Skin of body (tissue), 1 donor: ENCODE measurements at regions not wholly inside any gene's neighbourhood (a gene's known extent, or its start where the extent isn't known, plus 50 kb on each side); places are given as distances from the start of the nearest gene placed in this dataset.
"Not testable (repeated sequence)": the region's sequence is repeated elsewhere in the genome, so short reads cannot be mapped to it uniquely, and the experiment has no call there.

Experiments
- DNase-seq: peaks from one replicate; lab custom pipeline; 2025; lab: John Stamatoyannopoulos, UW

DNA sequence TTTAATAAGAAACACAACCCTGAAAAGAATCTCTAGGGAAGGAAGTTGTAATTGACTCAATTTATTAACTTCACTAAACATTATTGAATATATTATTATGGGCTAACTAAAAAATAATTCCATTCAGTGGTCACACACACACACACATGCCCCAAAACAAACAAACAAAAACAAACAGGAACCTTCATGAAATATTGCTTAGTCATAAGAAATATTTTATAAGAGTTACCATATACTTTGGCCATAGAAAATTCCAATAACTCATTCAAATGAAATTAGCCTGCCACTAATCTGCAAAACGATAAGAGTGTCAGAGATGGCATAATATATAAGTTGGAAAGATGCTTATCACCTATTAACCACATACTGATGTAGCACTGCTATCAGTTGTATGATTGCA, 268.4 kb upstream of the AMIGO2 start:
- no peak for DNase-seq

- DNase-seq = no peak
Observed at GRCh38 chr12:47346251-47347019, 266.7 kb upstream of the AMIGO2 start.

- no peak for DNase-seq
Observed at GRCh38 chr12:47343684-47344567, 264.2 kb upstream of the AMIGO2 start.

DNA sequence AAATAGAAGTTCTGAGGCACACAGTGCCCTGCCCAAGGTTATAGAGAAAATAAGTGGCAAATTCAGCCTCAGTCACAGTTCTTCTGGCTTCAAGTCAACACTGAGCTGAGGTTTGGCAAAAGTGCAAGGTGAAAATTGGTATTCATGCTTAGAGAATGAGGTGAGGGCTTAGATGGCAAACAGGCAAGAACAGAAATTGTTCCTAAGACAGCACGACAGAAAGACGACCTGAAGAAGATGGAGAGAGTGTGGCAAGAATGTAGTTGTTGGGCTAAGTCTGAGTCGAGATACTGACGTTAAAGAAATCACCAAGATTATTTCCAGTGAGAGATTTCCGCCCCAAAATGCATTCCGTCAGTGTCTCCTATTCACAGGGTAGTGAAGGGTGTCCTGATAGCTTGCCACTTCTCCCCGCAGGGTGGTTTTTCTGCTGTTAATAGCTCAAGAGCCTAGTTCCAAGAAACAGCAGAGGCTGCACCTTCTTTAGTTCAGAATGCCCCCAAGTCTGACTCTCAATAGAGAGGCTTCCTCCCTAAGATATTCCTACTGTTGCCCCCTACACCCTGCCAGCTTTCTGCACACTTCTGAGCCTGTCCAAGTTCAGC, 260.8 kb upstream of the AMIGO2 start:
- DNase-seq = no peak

DNA sequence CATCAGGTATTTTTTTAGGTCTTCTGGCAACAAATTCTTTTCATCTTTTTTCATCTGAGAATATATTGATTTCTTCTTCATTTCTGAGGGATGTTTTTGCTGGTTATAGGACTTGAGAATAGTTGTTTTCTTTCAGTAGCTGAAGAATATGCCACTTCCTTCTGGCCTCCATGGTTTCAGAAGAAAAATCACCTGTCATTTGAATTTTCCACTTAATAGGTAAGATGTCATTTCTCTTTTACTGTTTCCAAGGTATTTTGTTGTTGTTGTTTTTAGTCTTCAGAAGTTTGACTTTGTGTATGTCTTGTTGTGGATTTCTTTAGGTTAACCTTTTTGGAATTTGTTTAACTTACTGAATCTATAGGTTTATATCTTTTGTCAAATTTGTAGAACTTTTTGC, 257.8 kb upstream of the AMIGO2 start:
- DNase-seq = no peak

DNA sequence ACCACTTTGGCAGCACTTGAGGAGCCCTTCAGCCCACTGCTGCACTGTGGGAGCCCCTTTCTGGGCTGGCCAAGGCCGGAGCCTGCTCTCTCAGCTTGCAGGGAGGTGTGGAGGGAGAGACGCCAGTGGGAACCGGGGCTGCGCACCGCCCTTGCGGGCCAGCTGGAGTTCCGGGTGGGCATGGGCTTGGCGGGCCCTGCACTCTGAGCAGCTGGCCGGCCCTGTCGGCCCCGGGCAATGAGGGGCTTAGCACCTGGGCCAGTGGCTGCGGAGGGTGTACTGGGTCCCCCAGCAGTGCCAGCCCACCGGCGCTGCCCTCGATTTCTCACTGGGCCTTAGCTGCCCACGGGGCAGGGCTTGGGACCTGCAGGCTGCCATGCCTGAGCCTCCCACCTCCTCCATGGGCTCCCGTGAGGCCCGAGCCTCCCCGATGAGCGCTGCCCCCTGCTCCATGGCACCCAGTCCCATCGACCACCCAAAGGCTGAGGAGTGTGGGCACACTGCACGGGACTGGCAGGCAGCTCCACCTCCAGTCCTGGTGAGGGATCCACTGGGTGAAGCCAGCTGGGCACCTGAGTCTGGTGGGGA, 253.6 kb upstream of the AMIGO2 start:
- DNase-seq = not testable (repeated sequence)

GRCh38 chr12:47328831-47329545, 249.2 kb upstream of the AMIGO2 start:
- no peak for DNase-seq

GRCh38 chr12:47326190-47326589, 246.4 kb upstream of the AMIGO2 start:
- no peak for DNase-seq

DNA sequence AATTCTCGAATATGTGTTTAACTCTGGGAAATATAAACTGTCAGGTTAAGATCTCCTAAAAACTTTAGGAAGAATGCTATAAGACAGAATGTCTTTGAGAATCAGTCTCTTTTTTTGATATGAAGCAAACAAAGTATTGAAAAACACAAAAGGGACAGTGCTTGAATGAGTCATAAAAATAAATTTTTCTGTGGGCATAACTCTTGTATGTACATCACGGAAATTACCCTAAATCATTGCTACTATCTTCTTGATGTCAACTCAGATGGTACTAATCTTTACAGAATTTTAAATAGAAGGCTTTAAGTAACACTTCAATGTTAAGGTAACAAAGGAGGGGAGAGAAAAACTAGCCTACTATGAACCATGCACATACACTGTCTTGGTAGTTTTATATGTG, 244.0 kb upstream of the AMIGO2 start:
- no peak for DNase-seq

DNA sequence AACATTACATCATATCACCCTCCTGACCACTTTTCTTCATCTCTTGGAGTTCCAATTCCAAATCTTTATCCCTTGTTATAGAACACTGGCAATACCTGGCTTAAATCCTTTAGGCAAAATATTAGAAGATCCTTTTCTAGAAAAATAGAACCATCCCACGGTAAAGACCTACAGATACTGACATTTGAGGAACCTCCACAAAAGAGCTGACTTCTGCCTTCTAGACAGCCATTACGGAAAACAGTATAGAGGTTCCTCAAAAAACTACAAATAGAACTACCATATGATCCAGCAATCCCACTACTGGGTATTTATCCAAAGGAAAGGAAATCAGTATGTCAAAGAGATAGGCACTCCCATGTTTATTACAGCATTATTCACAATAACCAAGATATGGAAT, 241.7 kb upstream of the AMIGO2 start:
- no peak for DNase-seq

- DNase-seq = no peak
Observed at GRCh38 chr12:47319746-47320145, 240.0 kb upstream of the AMIGO2 start.

- no peak for DNase-seq
Observed at GRCh38 chr12:47318963-47319362, 239.2 kb upstream of the AMIGO2 start.

GRCh38 chr12:47317175-47317915, 237.6 kb upstream of the AMIGO2 start:
- peak; percentile 1 for DNase-seq

- DNase-seq = peak; percentile 69
Observed at GRCh38 chr12:47316609-47317049, 236.9 kb upstream of the AMIGO2 start.

- DNase-seq = no peak
Observed at GRCh38 chr12:47314996-47315395, 235.2 kb upstream of the AMIGO2 start.

GRCh38 chr12:47312808-47313426, 233.2 kb upstream of the AMIGO2 start:
- DNase-seq = no peak

DNA sequence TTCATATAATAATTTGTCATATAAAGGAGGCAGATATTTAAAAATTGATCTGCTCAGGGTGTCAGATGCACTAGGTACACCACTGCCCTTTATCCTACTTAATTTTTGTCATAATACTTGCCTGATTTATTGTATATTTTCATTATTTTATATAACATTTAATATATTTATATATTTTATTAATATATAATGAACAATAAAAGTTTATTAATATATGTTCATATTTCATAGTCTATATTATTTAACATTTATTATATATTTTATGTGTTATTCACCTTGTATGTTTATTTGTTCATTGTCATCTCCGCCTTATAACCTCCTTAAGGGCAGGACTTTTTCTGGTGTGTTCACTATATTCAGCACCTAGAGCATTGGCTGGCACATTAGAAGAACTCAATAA, 232.4 kb upstream of the AMIGO2 start:
- no peak for DNase-seq

DNA sequence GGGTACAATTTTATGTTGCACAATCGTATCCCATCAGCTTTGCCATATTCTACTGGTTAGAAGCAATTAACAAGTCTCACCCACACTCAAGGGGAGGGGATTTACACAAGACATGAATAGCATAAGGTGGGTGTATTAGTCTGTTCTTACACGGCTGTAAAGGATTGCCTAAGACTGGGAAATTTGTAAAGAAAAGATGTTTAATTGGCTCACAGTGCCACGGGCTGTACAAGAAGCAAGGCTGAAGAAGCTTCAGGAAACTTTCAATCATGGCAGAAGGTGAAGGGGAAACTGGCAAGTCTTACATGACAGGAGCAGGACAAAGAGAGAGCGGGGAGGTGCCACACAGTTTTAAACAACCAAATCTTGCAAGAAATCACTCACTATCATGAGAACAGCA, 231.8 kb upstream of the AMIGO2 start:
- no peak for DNase-seq

GRCh38 chr12:47311010-47311409, 231.3 kb upstream of the AMIGO2 start:
- no peak for DNase-seq

GRCh38 chr12:47308672-47309071, 228.9 kb upstream of the AMIGO2 start:
- DNase-seq = no peak
